Kidney (tissue), 13 donors: ENCODE measurements at regions not wholly inside any gene's neighbourhood (a gene's known extent, or its start where the extent isn't known, plus 50 kb on each side); places are given as distances from the start of the nearest gene placed in this dataset.
A peak's percentile ranks its signal among the peaks of the same experiment; 100 is the strongest.

Source experiments
- DNase-seq, 5 donors: peaks; one replicate each; pipeline ENCODE4 v3.0.0-alpha.2; 2013 to 2020
- FAIRE-seq: peaks from 2 replicates; lab custom pipeline; 2012; peaks lifted over from hg19 to GRCh38; lab: Jason Lieb, UNC
- H3K27ac ChIP-seq, 2 donors: one replicate each; pipeline ENCODE4 v1.7.0; 2013; ENCODE audit warnings: low read depth in 2 of 2, low read length in 2 of 2, inconsistent platforms in 1 of 2
- H3K27me3 ChIP-seq: one replicate; pipeline ENCODE4 v1.7.1; 2013; ENCODE audit warnings: low read length, inconsistent platforms; ENCODE audit not compliant: control insufficient read depth, insufficient read depth
- H3K36me3 ChIP-seq, 3 donors: one replicate each; pipeline versions ENCODE4 v1.7.0 to v1.7.1; 2013; ENCODE audit warnings: low read length in 3 of 3, control low read depth in 1 of 3, inconsistent platforms in 1 of 3; ENCODE audit not compliant: insufficient read depth in 3 of 3, control insufficient read depth in 2 of 3
- H3K4me1 ChIP-seq, 3 donors: one replicate each; pipeline versions ENCODE4 v1.7.0 to v1.7.1; 2013; ENCODE audit warnings: low read length in 3 of 3, inconsistent platforms in 1 of 3, low read depth in 1 of 3; ENCODE audit not compliant: control insufficient read depth in 2 of 3, insufficient read depth in 2 of 3
- H3K4me3 ChIP-seq, 3 donors: one replicate each; pipeline versions ENCODE4 v1.7.0 to v1.8.1; 2013; ENCODE audit warnings: low read length in 3 of 3, control low read depth in 1 of 3, inconsistent platforms in 1 of 3
- H3K9ac ChIP-seq, 3 donors: one replicate each; pipeline versions ENCODE4 v1.7.0 to v1.7.1; 2013; ENCODE audit warnings: low read length in 3 of 3, control low read depth in 1 of 3, inconsistent platforms in 1 of 3
- H3K9me3 ChIP-seq, 3 donors: one replicate each; pipeline versions ENCODE4 v1.7.0 to v1.7.1; 2013; ENCODE audit warnings: low read length in 3 of 3, control low read depth in 1 of 3, inconsistent platforms in 1 of 3; ENCODE audit not compliant: control insufficient read depth in 2 of 3, insufficient read depth in 1 of 3
- intact Hi-C: fragments of 100-400 bp; cut with DNase I; formaldehyde crosslinking; loops from one replicate; pipeline ENCODE4 v1.11.1; 2022
- TF ChIP-seq, protein P1 (sequence below): IDR thresholded peaks from 3 replicates; pipeline ENCODE4 v1.5.1; 2012; ENCODE audit warnings: mild to moderate bottlenecking, moderate library complexity, borderline replicate concordance; ENCODE audit not compliant: insufficient read depth; ENCODE audit errors: extremely low read depth
- donor health status: control.
- donor health status: control.
- donor health status: control.
- donor health status: control.
- donor health status: control.
- donor health status: DM: yes; HTN: yes; CAD: no.
- donor health status: Normal renal cell carcinoma (clear cell type).

DNA sequence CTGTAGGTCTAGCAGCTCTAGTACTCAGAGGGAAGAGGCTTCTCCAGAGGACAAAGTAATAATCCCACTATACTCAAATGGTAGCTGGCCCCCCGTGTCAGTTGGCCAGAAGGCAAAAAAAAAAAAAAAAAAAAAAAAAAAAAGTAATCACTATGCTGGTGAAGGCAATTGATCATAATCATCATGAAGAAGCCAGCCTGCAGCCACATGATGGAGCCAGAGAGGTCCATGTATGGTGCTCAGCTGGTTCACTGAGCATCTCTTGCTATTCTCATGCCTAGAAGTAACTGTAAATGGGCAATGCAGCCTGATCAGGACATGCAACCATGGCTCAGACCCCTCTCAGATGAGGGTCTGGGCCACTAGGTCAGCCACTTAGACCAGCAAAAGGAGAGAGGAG, 378.8 kb downstream of the MED13L start:
- Histone ChIP-seq H3K36me3 (no peaks in the 10 kb centered on the region), H3K9ac (no peak overlapping the region), H3K4me3 (no peak overlapping the region), H3K4me1 (no peaks in the 10 kb centered on the region), H3K9me3 (peaks cover 0 to 3% (median 0%) of the 10 kb centered on the region in 3 donors), H3K27ac (no peak overlapping the region), H3K27me3 (no peaks in the 10 kb centered on the region)
- no peak for DNase-seq
- intact Hi-C loops: no loop called here
- TF ChIP-seq, protein P1, sequence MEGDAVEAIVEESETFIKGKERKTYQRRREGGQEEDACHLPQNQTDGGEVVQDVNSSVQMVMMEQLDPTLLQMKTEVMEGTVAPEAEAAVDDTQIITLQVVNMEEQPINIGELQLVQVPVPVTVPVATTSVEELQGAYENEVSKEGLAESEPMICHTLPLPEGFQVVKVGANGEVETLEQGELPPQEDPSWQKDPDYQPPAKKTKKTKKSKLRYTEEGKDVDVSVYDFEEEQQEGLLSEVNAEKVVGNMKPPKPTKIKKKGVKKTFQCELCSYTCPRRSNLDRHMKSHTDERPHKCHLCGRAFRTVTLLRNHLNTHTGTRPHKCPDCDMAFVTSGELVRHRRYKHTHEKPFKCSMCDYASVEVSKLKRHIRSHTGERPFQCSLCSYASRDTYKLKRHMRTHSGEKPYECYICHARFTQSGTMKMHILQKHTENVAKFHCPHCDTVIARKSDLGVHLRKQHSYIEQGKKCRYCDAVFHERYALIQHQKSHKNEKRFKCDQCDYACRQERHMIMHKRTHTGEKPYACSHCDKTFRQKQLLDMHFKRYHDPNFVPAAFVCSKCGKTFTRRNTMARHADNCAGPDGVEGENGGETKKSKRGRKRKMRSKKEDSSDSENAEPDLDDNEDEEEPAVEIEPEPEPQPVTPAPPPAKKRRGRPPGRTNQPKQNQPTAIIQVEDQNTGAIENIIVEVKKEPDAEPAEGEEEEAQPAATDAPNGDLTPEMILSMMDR: no peak
- FAIRE-seq: no peak

DNA sequence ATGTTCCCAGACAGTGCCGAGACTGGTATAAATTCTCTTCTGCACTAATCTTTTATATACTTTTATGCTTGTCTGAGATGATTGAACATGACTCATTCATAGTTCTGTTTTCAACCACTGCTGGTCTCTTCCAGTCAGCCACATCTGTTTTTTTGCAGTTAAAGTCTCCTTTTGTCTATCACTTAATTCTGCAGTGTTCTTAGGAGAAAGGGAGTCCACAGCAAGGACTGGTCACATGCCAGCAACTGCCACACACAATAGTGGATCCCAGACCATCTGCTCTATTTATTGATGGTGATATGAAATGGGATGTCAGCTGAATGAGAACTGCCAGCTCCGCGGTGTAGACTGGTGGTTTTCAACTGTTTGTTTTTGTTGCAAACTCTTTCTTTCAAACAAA, 379.8 kb downstream of the MED13L start:
- TF ChIP-seq, protein P1: no peak
- no peaks in the 10 kb centered on the region for H3K9me3 ChIP-seq
- no peak overlapping the region for H3K27ac ChIP-seq
- FAIRE-seq (no peak), DNase-seq (no peak)
- no peak overlapping the region for H3K9ac ChIP-seq
- no peaks in the 10 kb centered on the region for H3K27me3 ChIP-seq
- no peak overlapping the region for H3K4me3 ChIP-seq
- intact Hi-C loops: no loop called here
- no peaks in the 10 kb centered on the region for H3K36me3 ChIP-seq
- no peaks in the 10 kb centered on the region for H3K4me1 ChIP-seq

DNA sequence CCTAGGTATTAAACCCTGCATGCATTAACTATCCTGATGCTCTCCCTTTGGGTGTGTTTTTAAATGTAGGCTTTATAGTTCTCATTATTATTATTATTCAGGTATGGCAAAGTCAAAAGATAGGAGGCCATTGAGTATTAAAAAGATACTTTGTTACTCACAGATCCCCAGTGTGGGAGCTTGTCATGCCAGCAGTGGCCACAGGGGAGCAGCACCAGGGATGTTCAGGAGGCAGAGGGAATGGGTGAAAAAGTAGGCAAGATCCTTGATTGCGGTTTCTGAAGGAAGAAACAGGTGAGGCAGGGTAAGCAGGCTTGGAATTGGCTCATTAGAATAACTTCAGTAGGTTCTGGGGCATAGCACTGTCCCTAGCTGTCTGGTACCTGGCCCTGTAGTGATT, 382.2 kb downstream of the MED13L start:
- no peak for DNase-seq
- no peak for FAIRE-seq
- intact Hi-C loops: no loop called here
- Histone ChIP-seq H3K4me1 (no peaks in the 10 kb centered on the region), H3K9me3 (no peaks in the 10 kb centered on the region), H3K9ac (no peak overlapping the region), H3K27me3 (no peaks in the 10 kb centered on the region), H3K4me3 (no peak overlapping the region), H3K27ac (no peak overlapping the region), H3K36me3 (no peaks in the 10 kb centered on the region)
- TF ChIP-seq, protein P1: peak; percentile 21

DNA sequence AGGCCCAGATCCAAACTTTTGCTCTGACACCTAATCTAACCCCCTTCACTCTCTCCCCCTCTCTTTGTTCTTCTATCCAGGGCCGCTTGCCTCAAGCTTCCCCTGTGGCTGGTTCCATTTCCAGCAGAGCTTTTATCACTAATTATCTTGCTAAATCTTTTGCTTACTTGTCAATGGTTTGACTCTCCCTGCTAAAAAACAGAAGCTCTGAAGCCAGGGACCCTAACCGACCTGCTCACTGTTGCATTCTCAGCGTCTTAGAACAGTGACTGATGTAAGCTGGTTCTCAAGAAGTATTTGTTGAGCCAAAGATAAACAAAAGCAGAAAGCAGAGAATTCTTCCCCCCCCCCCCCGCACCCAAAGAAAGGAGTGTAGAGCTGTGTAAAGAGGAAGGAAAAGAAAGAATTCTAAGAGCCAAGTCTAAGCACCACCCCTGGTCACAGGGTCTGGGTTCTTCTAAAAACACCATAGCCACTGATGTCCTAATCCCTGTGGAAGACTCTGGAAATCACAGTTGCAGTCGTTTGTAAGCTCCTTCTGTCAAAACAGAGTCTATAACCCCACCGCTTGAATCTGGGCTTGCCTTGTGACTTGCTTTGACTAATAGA, 385.8 kb downstream of the MED13L start:
- intact Hi-C loops: no loop called here
- Histone ChIP-seq H3K4me1 (no peaks in the 10 kb centered on the region), H3K36me3 (no peaks in the 10 kb centered on the region), H3K9me3 (no peaks in the 10 kb centered on the region), H3K27me3 (no peaks in the 10 kb centered on the region), H3K27ac (no peak overlapping the region), H3K4me3 (no peak overlapping the region), H3K9ac (no peak overlapping the region)
- TF ChIP-seq, protein P1: no peak
- DNase-seq (no peak), FAIRE-seq (no peak)
